ENCODE measurements at regions not wholly inside any gene's neighbourhood (a gene's known extent, or its start where the extent isn't known, plus 50 kb on each side); places are given as distances from the start of the nearest gene placed in this dataset.

DNA sequence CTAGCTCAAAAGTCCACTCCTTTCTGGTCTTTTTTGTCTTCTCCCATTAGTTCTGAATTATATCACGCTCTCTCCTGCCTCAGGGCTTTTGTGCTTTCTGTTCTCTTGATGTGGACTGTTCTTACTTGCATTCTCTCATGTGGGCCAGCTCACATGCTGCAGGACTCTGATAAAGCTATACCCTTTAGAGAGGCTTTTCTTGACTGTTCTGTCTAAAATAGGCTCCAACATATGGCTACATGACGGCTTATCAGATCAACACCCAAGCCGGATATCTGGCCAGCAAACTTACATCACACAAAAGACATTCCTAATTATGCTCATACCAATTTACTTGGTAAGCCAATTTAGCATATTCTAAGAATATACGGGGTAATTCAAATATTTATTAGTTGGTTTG, 1494.5 kb downstream of the TECRL start:
- WGBS, 2 donors = 79 to 86% methylated on average over 4 of the region's 4 CpGs
- no peaks in the 10 kb centered on the region for H3K4me1 ChIP-seq
- H3K9me3 ChIP-seq = no peaks in the 10 kb centered on the region
- TF ChIP-seq POLR2A (IDR thresholded peaks at IDR 0.05) (no peak), POLR2AphosphoS5 (IDR thresholded peaks at IDR 0.05) (no peak)
- TF ChIP-seq, protein P1, sequence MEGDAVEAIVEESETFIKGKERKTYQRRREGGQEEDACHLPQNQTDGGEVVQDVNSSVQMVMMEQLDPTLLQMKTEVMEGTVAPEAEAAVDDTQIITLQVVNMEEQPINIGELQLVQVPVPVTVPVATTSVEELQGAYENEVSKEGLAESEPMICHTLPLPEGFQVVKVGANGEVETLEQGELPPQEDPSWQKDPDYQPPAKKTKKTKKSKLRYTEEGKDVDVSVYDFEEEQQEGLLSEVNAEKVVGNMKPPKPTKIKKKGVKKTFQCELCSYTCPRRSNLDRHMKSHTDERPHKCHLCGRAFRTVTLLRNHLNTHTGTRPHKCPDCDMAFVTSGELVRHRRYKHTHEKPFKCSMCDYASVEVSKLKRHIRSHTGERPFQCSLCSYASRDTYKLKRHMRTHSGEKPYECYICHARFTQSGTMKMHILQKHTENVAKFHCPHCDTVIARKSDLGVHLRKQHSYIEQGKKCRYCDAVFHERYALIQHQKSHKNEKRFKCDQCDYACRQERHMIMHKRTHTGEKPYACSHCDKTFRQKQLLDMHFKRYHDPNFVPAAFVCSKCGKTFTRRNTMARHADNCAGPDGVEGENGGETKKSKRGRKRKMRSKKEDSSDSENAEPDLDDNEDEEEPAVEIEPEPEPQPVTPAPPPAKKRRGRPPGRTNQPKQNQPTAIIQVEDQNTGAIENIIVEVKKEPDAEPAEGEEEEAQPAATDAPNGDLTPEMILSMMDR (IDR thresholded peaks at IDR 0.05) = no peak
- H3K4me3 ChIP-seq = no peak overlapping the region
- no peak overlapping the region for H3K27ac ChIP-seq
- H3K36me3 ChIP-seq = no peaks in the 10 kb centered on the region
- no peak for DNase-seq
- H3K27me3 ChIP-seq = no peaks in the 10 kb centered on the region
- no peak for ATAC-seq (ENCODE audit: low FRiP score in 2 of 2)

DNA sequence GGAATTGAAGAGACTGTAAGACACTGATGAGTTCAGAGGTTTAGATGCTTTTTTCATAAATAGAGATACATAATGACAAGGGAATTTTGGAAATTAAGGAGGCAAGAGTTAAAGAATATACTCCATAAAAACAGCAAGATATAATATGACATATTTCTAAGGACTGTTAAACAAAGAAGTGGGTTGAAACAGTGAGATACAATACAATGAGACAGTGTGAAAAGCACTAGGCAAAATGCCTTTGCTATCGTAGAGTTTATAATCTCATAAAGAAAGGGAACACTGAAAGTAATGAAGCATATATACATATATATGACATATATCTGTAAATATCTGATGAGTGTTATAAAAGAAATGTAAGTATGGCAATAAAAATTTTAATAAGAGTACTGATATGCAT, 1496.2 kb downstream of the TECRL start:
- Histone ChIP-seq H3K4me3 (no peak overlapping the region), H3K4me1 (no peaks in the 10 kb centered on the region), H3K36me3 (no peaks in the 10 kb centered on the region), H3K27me3 (no peaks in the 10 kb centered on the region), H3K27ac (no peak overlapping the region), H3K9me3 (no peaks in the 10 kb centered on the region)
- ATAC-seq (ENCODE audit: low FRiP score in 2 of 2) = no peak
- DNase-seq = no peak
- WGBS, 2 donors = 83 to 91% methylated on average over 1 of the region's 1 CpG
- TF ChIP-seq POLR2A (IDR thresholded peaks at IDR 0.05) (no peak), EP300 (IDR thresholded peaks at IDR 0.05) (no peak), POLR2AphosphoS5 (IDR thresholded peaks at IDR 0.05) (no peak)
- TF ChIP-seq, protein P1 (IDR thresholded peaks at IDR 0.05) = no peak

DNA sequence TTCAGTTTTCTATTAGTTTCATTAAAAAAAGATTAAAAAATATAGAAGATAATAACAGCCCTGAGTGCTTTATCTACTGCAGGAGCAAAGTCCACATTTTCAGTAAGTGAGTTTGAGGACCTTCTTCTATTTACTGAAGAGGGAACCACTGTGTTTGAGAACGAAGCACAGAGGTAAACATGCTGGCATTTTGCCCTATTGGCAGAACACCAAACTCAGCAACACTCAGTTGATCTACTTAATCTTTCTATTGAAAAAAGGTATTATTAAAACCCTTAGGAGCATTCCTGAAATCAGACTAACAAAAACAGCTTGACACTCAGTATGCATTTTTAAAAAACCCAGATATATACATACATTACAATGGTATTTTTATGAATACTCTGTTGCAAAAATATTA, 1496.7 kb downstream of the TECRL start:
- DNase-seq (no peak), ATAC-seq (ENCODE audit: low FRiP score in 2 of 2) (no peak)
- H3K36me3 ChIP-seq = no peaks in the 10 kb centered on the region
- no peak overlapping the region for H3K27ac ChIP-seq
- no peaks in the 10 kb centered on the region for H3K27me3 ChIP-seq
- no peaks in the 10 kb centered on the region for H3K4me1 ChIP-seq
- 23 to 24% methylated on average over 1 of the region's 1 CpG for WGBS, 2 donors
- no peaks in the 10 kb centered on the region for H3K9me3 ChIP-seq
- no peak overlapping the region for H3K4me3 ChIP-seq
- TF ChIP-seq POLR2AphosphoS5 (IDR thresholded peaks at IDR 0.05) (no peak), POLR2A (IDR thresholded peaks at IDR 0.05) (no peak), EP300 (IDR thresholded peaks at IDR 0.05) (no peak)
- TF ChIP-seq, protein P1 (IDR thresholded peaks at IDR 0.05) = no peak

DNA sequence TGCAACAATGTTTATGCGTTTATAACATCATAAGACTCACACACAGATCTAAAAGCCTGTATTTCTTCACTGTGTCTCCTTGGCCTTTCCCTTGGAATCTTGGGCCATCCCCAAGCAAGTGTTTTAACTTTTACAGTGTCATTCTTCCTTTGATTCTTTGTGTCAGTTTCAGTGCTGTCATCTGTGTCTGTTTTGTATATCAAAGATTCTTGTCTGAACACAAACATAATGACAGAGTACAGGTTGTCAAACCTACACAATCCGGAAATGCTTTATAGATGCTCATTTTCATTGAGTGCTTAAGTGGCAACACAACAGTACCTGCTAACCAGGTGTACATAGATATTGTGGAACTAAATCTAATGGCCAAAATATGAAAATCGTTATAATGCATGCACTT, 1500.0 kb downstream of the TECRL start:
- no peak overlapping the region for H3K4me3 ChIP-seq
- no peak for DNase-seq
- no peaks in the 10 kb centered on the region for H3K27me3 ChIP-seq
- H3K36me3 ChIP-seq = no peaks in the 10 kb centered on the region
- TF ChIP-seq, protein P1 (IDR thresholded peaks at IDR 0.05) = no peak
- TF ChIP-seq POLR2AphosphoS5 (IDR thresholded peaks at IDR 0.05) (no peak), EP300 (IDR thresholded peaks at IDR 0.05) (no peak)
- ATAC-seq (ENCODE audit: low FRiP score in 2 of 2) = no peak
- no peaks in the 10 kb centered on the region for H3K4me1 ChIP-seq
- H3K9me3 ChIP-seq = no peaks in the 10 kb centered on the region
- 84% methylated on average over 3 of the region's 3 CpGs for WGBS, 2 donors
- H3K27ac ChIP-seq = no peak overlapping the region

DNA sequence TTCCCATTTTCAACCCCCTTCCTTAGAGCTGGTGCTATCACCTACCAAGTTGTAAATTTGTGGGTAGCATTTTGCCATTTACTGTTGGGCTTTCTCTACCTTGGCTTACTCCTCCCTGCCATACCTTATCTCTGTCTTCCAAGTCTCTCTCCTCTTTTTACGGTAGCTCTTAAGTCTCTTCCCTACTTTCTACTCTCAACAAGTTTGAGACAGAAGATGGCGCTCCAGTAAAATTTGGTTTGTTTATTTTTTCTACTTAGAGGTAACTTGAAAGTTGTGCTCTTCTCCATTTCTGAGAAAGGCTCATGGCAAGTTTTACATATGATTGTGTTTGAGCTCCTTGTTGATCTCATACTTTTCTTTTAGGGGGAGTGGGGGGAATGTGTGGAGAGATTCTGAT, 1508.1 kb downstream of the TECRL start:
- 79 to 84% methylated on average over 2 of the region's 2 CpGs for WGBS, 2 donors
- Histone ChIP-seq H3K36me3 (no peaks in the 10 kb centered on the region), H3K9me3 (peaks cover 0 to 20% (median 0%) of the 10 kb centered on the region in 4 donors), H3K27ac (no peak overlapping the region), H3K4me1 (no peaks in the 10 kb centered on the region), H3K27me3 (no peaks in the 10 kb centered on the region), H3K4me3 (no peak overlapping the region)
- TF ChIP-seq EP300 (IDR thresholded peaks at IDR 0.05) (no peak), POLR2AphosphoS5 (IDR thresholded peaks at IDR 0.05) (no peak), POLR2A (IDR thresholded peaks at IDR 0.05) (no peak)
- TF ChIP-seq, protein P1 (IDR thresholded peaks at IDR 0.05) = no peak
- DNase-seq (no peak), ATAC-seq (ENCODE audit: low FRiP score in 2 of 2) (no peak)
